ENCODE measurements at regions not wholly inside any gene's neighbourhood (a gene's known extent, or its start where the extent isn't known, plus 50 kb on each side); places are given as distances from the start of the nearest gene placed in this dataset.

DNA sequence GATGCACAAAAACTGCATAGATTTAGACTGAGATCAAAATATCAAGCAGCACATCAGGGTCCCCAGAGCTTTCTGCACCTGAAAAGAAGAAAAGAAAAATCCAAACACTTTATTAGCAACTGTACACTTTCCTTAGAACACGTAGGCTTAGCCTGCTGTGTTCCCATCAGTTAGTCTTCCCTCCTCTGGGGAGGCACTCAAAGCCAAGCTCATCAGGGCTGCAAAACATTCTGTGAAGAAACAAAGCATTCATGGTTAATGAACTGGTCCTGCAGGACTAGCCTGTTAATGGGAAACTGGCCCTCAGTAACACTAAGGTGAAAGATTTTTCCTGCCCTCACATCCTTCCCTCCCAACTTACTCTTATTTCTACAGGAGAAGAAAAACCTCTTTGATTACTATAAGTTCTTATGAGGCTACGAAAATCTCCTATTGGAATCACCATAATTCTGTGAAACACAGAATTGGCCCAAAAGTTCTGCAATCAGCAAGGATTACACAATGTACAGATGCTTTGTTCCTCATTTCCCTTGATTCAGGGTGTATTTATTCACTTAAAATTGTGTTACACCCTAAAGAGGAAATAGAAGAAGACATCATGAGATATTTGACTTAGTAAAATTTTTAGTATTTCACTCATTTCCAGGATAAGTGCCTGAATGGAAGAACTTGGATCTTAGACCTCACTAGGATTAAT lies 901.0 kb upstream of the MAP3K7 start:
- H3K36me3 ChIP-seq (ENCODE audit: insufficient read depth, low read length): no peaks in the 10 kb centered on the region
- intact Hi-C loops (cut with micrococcal nuclease): no loop called here
- no peaks in the 10 kb centered on the region for H3K27me3 Mint-ChIP-seq
- H3K27ac Mint-ChIP-seq: no peak overlapping the region
- DNase-seq: no peak
- peaks cover 0 to 2% (median 0%) of the 10 kb centered on the region in 8 donors for H3K9me3 Mint-ChIP-seq
- CTCF ChIA-PET (ENCODE audit: partially characterized antibody): no interaction called here
- no peaks in the 10 kb centered on the region for H3K36me3 Mint-ChIP-seq
- no peaks in the 10 kb centered on the region for H3K9me3 ChIP-seq (ENCODE audit: control insufficient read depth in 1 of 2, low read length in 2 of 2)
- H3K4me3 Mint-ChIP-seq: no peak overlapping the region
- no peaks in the 10 kb centered on the region for H3K4me1 Mint-ChIP-seq
- POLR2A ChIA-PET (ENCODE audit: partially characterized antibody): no interaction called here
- no peaks in the 10 kb centered on the region for H3K4me1 ChIP-seq (ENCODE audit: insufficient read depth, low read length)
- no peak overlapping the region for H3K27ac ChIP-seq (ENCODE audit: low read depth, low read length)
- no peaks in the 10 kb centered on the region for H3K27me3 ChIP-seq (ENCODE audit: insufficient read depth, low read length)
- no peak overlapping the region for H3K4me3 ChIP-seq (ENCODE audit: low read length in 2 of 2)

DNA sequence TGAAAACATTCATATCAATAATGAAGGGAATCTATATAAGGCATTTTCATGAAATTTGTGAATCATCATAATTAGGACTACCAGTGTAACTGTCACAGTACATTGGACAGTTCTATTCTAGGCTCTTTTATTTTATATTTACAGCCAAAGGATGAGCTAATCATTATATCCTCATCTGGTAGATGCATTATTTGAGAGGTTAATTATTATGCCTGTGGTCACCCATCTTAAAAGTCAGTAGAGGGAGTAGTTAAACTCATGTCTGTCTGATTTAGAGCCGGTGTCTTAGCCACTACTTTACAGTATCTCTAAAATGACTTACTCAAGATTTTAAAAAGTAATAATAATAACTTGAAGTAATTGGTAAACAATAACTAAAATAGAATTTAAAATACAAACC lies 899.3 kb upstream of the MAP3K7 start:
- no peaks in the 10 kb centered on the region for H3K4me1 Mint-ChIP-seq
- Histone ChIP-seq H3K27ac (ENCODE audit: low read depth, low read length) (no peak overlapping the region), H3K9me3 (ENCODE audit: control insufficient read depth in 1 of 2, low read length in 2 of 2) (no peaks in the 10 kb centered on the region), H3K27me3 (ENCODE audit: insufficient read depth, low read length) (no peaks in the 10 kb centered on the region), H3K4me3 (ENCODE audit: low read length in 2 of 2) (no peak overlapping the region), H3K36me3 (ENCODE audit: insufficient read depth, low read length) (no peaks in the 10 kb centered on the region), H3K4me1 (ENCODE audit: insufficient read depth, low read length) (no peaks in the 10 kb centered on the region)
- H3K4me3 Mint-ChIP-seq: no peak overlapping the region
- H3K36me3 Mint-ChIP-seq: no peaks in the 10 kb centered on the region
- CTCF ChIA-PET (ENCODE audit: partially characterized antibody): no interaction called here
- H3K27ac Mint-ChIP-seq: no peak overlapping the region
- no peak for DNase-seq
- POLR2A ChIA-PET (ENCODE audit: partially characterized antibody): no interaction called here
- intact Hi-C loops (cut with micrococcal nuclease): no loop called here
- no peaks in the 10 kb centered on the region for H3K27me3 Mint-ChIP-seq
- no peaks in the 10 kb centered on the region for H3K9me3 Mint-ChIP-seq

DNA sequence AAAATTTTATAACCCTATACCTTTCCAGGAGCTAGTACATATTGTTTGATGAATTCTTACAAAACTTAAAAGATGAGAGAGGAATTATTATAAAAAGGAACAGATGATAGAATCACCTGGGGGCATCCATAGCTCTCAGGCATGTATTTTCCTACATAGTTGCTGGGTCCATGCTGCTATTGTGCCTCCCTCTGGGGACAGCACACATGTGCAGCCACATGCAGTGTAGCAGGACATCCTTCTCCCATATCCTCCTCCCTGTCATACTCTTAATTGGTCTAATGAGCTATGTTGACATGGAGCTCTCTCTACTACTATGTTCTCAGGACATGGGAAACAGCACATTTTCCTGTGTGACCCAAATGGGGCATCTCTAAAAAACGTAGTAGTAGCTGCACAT lies 898.2 kb upstream of the MAP3K7 start:
- no peak overlapping the region for H3K27ac ChIP-seq (ENCODE audit: low read depth, low read length)
- no peaks in the 10 kb centered on the region for H3K4me1 ChIP-seq (ENCODE audit: insufficient read depth, low read length)
- Mint-ChIP-seq H3K4me1 (no peaks in the 10 kb centered on the region), H3K9me3 (peaks cover 0 to 2% (median 0%) of the 10 kb centered on the region in 8 donors), H3K4me3 (no peak overlapping the region), H3K36me3 (no peaks in the 10 kb centered on the region), H3K27ac (no peak overlapping the region), H3K27me3 (no peaks in the 10 kb centered on the region)
- CTCF ChIA-PET (ENCODE audit: partially characterized antibody): no interaction called here
- H3K4me3 ChIP-seq (ENCODE audit: low read length in 2 of 2): no peak overlapping the region
- POLR2A ChIA-PET (ENCODE audit: partially characterized antibody): no interaction called here
- intact Hi-C loops (cut with micrococcal nuclease): no loop called here
- no peaks in the 10 kb centered on the region for H3K36me3 ChIP-seq (ENCODE audit: insufficient read depth, low read length)
- H3K9me3 ChIP-seq (ENCODE audit: control insufficient read depth in 1 of 2, low read length in 2 of 2): no peaks in the 10 kb centered on the region
- no peak for DNase-seq
- H3K27me3 ChIP-seq (ENCODE audit: insufficient read depth, low read length): no peaks in the 10 kb centered on the region

DNA sequence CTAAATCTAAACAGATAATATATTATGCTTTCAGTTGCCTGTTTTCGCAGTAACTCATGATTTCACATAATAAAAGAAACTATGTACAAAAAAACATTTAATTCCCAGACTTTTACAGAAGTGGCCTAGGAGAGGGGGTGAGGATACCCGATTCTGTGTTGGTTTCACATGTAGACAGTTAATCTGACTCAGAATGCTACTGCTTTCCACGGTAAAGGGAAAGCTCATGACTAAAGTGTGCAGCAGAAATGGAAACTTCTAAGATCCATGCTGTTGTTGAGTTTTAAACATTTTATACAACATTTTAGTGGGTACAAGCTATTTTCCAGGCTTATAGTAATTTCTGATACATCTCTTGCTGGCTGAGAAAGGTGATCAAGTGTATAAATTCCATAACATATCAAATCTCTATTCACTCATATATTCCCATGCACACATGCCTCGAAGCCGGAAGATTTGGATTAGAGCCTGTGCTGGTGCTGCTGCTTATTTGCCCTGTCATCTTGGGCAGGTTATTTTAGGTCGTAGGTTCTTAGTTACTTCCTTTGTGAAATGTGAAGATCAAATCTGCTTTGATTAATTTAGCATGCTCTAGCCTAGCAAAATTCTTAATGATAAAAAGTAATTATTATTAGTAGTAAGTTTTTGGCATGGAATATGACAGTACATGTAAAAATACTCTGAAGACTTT lies 896.7 kb upstream of the MAP3K7 start:
- Mint-ChIP-seq H3K27me3 (no peaks in the 10 kb centered on the region), H3K9me3 (peaks cover 0 to 2% (median 0%) of the 10 kb centered on the region in 8 donors), H3K27ac (no peak overlapping the region), H3K4me1 (no peaks in the 10 kb centered on the region), H3K36me3 (no peaks in the 10 kb centered on the region), H3K4me3 (no peak overlapping the region)
- H3K4me1 ChIP-seq (ENCODE audit: insufficient read depth, low read length): no peaks in the 10 kb centered on the region
- no peaks in the 10 kb centered on the region for H3K36me3 ChIP-seq (ENCODE audit: insufficient read depth, low read length)
- intact Hi-C loops (cut with micrococcal nuclease): no loop called here
- DNase-seq: no peak
- no peaks in the 10 kb centered on the region for H3K9me3 ChIP-seq (ENCODE audit: control insufficient read depth in 1 of 2, low read length in 2 of 2)
- ChIA-PET POLR2A (ENCODE audit: partially characterized antibody) (no interaction called here), CTCF (ENCODE audit: partially characterized antibody) (no interaction called here)
- no peak overlapping the region for H3K4me3 ChIP-seq (ENCODE audit: low read length in 2 of 2)
- H3K27ac ChIP-seq (ENCODE audit: low read depth, low read length): no peak overlapping the region
- H3K27me3 ChIP-seq (ENCODE audit: insufficient read depth, low read length): no peaks in the 10 kb centered on the region

DNA sequence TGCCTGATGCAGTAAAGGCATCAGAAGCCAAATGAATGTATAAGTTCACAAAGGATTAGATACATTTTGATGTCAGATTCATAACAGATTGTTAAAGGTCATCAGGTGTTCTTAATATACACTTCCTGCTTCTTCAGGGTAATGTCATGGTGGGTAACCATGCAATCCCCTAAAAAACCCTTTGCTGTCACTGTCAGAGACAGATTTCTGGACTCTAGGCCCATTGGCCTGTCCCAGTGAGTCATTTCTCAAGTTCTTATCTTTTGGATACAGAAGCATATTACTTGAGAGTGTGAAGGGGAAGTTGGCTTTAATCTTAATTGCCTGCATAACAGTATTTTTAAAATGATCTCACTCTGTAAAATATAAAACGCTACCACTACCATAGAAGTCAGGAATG lies 895.6 kb upstream of the MAP3K7 start:
- Histone ChIP-seq H3K9me3 (ENCODE audit: control insufficient read depth in 1 of 2, low read length in 2 of 2) (no peaks in the 10 kb centered on the region), H3K27ac (ENCODE audit: low read depth, low read length) (no peak overlapping the region), H3K36me3 (ENCODE audit: insufficient read depth, low read length) (no peaks in the 10 kb centered on the region), H3K27me3 (ENCODE audit: insufficient read depth, low read length) (no peaks in the 10 kb centered on the region), H3K4me1 (ENCODE audit: insufficient read depth, low read length) (no peaks in the 10 kb centered on the region), H3K4me3 (ENCODE audit: low read length in 2 of 2) (no peak overlapping the region)
- Mint-ChIP-seq H3K4me3 (no peak overlapping the region), H3K9me3 (peaks cover 0 to 5% (median under 1%) of the 10 kb centered on the region in 8 donors), H3K27me3 (no peaks in the 10 kb centered on the region), H3K27ac (no peak overlapping the region), H3K4me1 (no peaks in the 10 kb centered on the region), H3K36me3 (no peaks in the 10 kb centered on the region)
- DNase-seq: no peak
- POLR2A ChIA-PET (ENCODE audit: partially characterized antibody): no interaction called here
- intact Hi-C loops (cut with micrococcal nuclease): no loop called here
- CTCF ChIA-PET (ENCODE audit: partially characterized antibody): no interaction called here

DNA sequence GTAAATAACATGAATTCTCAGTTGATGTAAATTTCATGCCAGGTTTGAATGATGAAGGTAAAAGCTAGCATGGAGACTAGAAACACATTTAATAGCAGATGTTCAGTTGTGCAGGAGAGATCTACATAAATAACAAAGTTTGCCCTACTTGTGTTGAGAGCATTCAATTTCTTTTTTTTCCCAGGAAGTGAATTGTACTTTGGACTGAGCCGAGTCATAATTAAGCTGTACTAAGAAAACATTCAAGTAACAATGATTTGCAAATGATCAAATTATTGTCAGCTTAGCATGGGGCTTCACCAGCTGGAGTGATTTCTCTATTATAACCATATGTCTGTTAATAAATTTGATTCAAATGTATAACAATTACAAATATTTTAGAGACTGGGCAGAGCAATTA lies 893.5 kb upstream of the MAP3K7 start:
- no peaks in the 10 kb centered on the region for H3K4me1 ChIP-seq (ENCODE audit: insufficient read depth, low read length)
- intact Hi-C loops (cut with micrococcal nuclease): no loop called here
- H3K27me3 ChIP-seq (ENCODE audit: insufficient read depth, low read length): no peaks in the 10 kb centered on the region
- no peak overlapping the region for H3K27ac ChIP-seq (ENCODE audit: low read depth, low read length)
- no peaks in the 10 kb centered on the region for H3K4me1 Mint-ChIP-seq
- H3K4me3 ChIP-seq (ENCODE audit: low read length in 2 of 2): no peak overlapping the region
- no peaks in the 10 kb centered on the region for H3K36me3 ChIP-seq (ENCODE audit: insufficient read depth, low read length)
- peaks cover 0 to 5% (median under 1%) of the 10 kb centered on the region in 8 donors for H3K9me3 Mint-ChIP-seq
- no peaks in the 10 kb centered on the region for H3K36me3 Mint-ChIP-seq
- no peaks in the 10 kb centered on the region for H3K9me3 ChIP-seq (ENCODE audit: control insufficient read depth in 1 of 2, low read length in 2 of 2)
- CTCF ChIA-PET (ENCODE audit: partially characterized antibody): no interaction called here
- DNase-seq: no peak
- POLR2A ChIA-PET (ENCODE audit: partially characterized antibody): no interaction called here
- no peak overlapping the region for H3K27ac Mint-ChIP-seq
- no peak overlapping the region for H3K4me3 Mint-ChIP-seq
- H3K27me3 Mint-ChIP-seq: no peaks in the 10 kb centered on the region

DNA sequence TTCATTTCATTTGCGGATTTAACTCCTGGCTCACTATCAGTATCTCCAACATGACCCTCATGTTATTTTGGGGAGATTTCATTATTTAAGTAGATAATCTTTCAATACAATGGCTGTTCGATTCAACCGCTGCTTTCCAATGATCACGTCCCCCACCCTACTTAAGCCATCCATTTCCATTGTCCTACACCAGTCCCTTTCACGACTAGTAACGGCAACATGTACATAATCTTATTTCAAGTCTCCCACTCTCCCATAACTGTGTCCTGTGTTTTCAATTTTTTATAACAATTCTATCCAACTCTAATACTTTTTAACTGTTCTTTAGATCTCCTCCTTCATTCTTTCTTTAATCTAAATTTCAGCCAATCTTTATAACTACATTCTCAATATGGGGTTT lies 890.8 kb upstream of the MAP3K7 start:
- CTCF ChIA-PET (ENCODE audit: partially characterized antibody): no interaction called here
- intact Hi-C loops (cut with micrococcal nuclease): no loop called here
- Histone ChIP-seq H3K4me3 (ENCODE audit: low read length in 2 of 2) (no peak overlapping the region), H3K27me3 (ENCODE audit: insufficient read depth, low read length) (no peaks in the 10 kb centered on the region), H3K36me3 (ENCODE audit: insufficient read depth, low read length) (no peaks in the 10 kb centered on the region), H3K4me1 (ENCODE audit: insufficient read depth, low read length) (no peaks in the 10 kb centered on the region), H3K9me3 (ENCODE audit: control insufficient read depth in 1 of 2, low read length in 2 of 2) (no peaks in the 10 kb centered on the region), H3K27ac (ENCODE audit: low read depth, low read length) (no peak overlapping the region)
- Mint-ChIP-seq H3K9me3 (peaks cover 0 to 5% (median 2%) of the 10 kb centered on the region in 8 donors), H3K4me1 (no peaks in the 10 kb centered on the region), H3K4me3 (no peak overlapping the region), H3K27ac (no peak overlapping the region), H3K27me3 (no peaks in the 10 kb centered on the region), H3K36me3 (no peaks in the 10 kb centered on the region)
- no peak for DNase-seq
- POLR2A ChIA-PET (ENCODE audit: partially characterized antibody): no interaction called here
